ENCODE measurements at regions not wholly inside any gene's neighbourhood (a gene's known extent, or its start where the extent isn't known, plus 50 kb on each side); places are given as distances from the start of the nearest gene placed in this dataset.

GRCh38 chrX:9335251-9335650 is 129.6 kb upstream of the TBL1X start:
- H3K9ac ChIP-seq: no peak overlapping the region
- H3K9me3 ChIP-seq (ENCODE audit: low read depth): no peaks in the 10 kb centered on the region
- no peaks in the 10 kb centered on the region for H3K36me3 ChIP-seq (ENCODE audit: low read depth)
- H3K27me3 ChIP-seq (replicated peaks; ENCODE audit: insufficient read depth): no peaks in the 10 kb centered on the region
- in situ Hi-C loops (cut with MboI): no loop called here
- H3K27ac ChIP-seq: no peak overlapping the region
- H2AFZ ChIP-seq: no peak overlapping the region
- no peak overlapping the region for H3K4me2 ChIP-seq (ENCODE audit: unreplicated experiment)
- no peaks in the 10 kb centered on the region for H3K79me2 ChIP-seq (ENCODE audit: insufficient read depth)
- WGBS, 2 experiments (ENCODE audit: low coverage in 1 of 2, low lambda C conversion rate in 2 of 2, missing lambda C conversion rate in 2 of 2): 81% methylated on average over 6 of the region's 6 CpGs
- no peak overlapping the region for H3K4me3 ChIP-seq
- no peaks in the 10 kb centered on the region; the same call in 1 of the 2 replicates for H3F3A ChIP-seq (ENCODE audit: insufficient read depth)
- no peaks in the 10 kb centered on the region for H3K4me1 ChIP-seq (ENCODE audit: insufficient read depth)
- TF ChIP-seq EZH2phosphoT487 (IDR thresholded peaks at IDR 0.05; ENCODE audit: insufficient read depth, low read depth) (no peak), EZH2 (IDR thresholded peaks at IDR 0.05; ENCODE audit: insufficient read depth, poor library complexity, severe bottlenecking) (no peak)
- H3K9me2 ChIP-seq (ENCODE audit: insufficient read depth): no peaks in the 10 kb centered on the region
- H4K20me1 ChIP-seq (ENCODE audit: insufficient read depth): no peaks in the 10 kb centered on the region
- no peak for DNase-seq

GRCh38 chrX:9336456-9336855 is 128.4 kb upstream of the TBL1X start:
- H3F3A ChIP-seq (ENCODE audit: insufficient read depth): peaks cover 7% of the 10 kb centered on the region
- no peaks in the 10 kb centered on the region for H3K36me3 ChIP-seq (ENCODE audit: low read depth)
- H4K20me1 ChIP-seq (ENCODE audit: insufficient read depth): no peaks in the 10 kb centered on the region
- TF ChIP-seq EZH2phosphoT487 (IDR thresholded peaks at IDR 0.05; ENCODE audit: insufficient read depth, low read depth): no peak
- DNase-seq: no peak
- H3K9ac ChIP-seq: no peak overlapping the region
- H3K4me2 ChIP-seq (ENCODE audit: unreplicated experiment): no peak overlapping the region
- no peak overlapping the region for H3K27ac ChIP-seq
- in situ Hi-C loops (cut with MboI): no loop called here
- H3K9me3 ChIP-seq (ENCODE audit: low read depth): no peaks in the 10 kb centered on the region
- H3K79me2 ChIP-seq (ENCODE audit: insufficient read depth): no peaks in the 10 kb centered on the region
- WGBS, 2 experiments (ENCODE audit: low coverage in 1 of 2, low lambda C conversion rate in 2 of 2, missing lambda C conversion rate in 2 of 2): 79 to 80% methylated on average over 7 to 8 of the region's 8 CpGs
- H3K9me2 ChIP-seq (ENCODE audit: insufficient read depth): no peaks in the 10 kb centered on the region
- H3K4me3 ChIP-seq: no peak overlapping the region
- no peak overlapping the region for H2AFZ ChIP-seq
- H3K4me1 ChIP-seq (ENCODE audit: insufficient read depth): peaks cover 10% of the 10 kb centered on the region; the same call in 1 of the 2 replicates
- no peaks in the 10 kb centered on the region for H3K27me3 ChIP-seq (replicated peaks; ENCODE audit: insufficient read depth)

- Histone ChIP-seq H3K27me3 (replicated peaks; ENCODE audit: insufficient read depth) (no peaks in the 10 kb centered on the region), H3K27ac (no peak overlapping the region), H3K4me1 (ENCODE audit: insufficient read depth) (peaks cover 10% of the 10 kb centered on the region; the same call in 1 of the 2 replicates), H2AFZ (no peak overlapping the region), H3K36me3 (ENCODE audit: low read depth) (no peaks in the 10 kb centered on the region), H4K20me1 (ENCODE audit: insufficient read depth) (no peaks in the 10 kb centered on the region), H3K9me3 (ENCODE audit: low read depth) (no peaks in the 10 kb centered on the region), H3K9me2 (ENCODE audit: insufficient read depth) (no peaks in the 10 kb centered on the region), H3K4me3 (no peak overlapping the region), H3K9ac (no peak overlapping the region), H3F3A (ENCODE audit: insufficient read depth) (peaks cover 8% of the 10 kb centered on the region), H3K79me2 (ENCODE audit: insufficient read depth) (no peaks in the 10 kb centered on the region), H3K4me2 (ENCODE audit: unreplicated experiment) (no peak overlapping the region)
- DNase-seq: peak; percentile 76
- WGBS, 2 experiments (ENCODE audit: low coverage in 1 of 2, low lambda C conversion rate in 2 of 2, missing lambda C conversion rate in 2 of 2): 18 to 23% methylated on average over 5 of the region's 5 CpGs
- no peak for TF ChIP-seq EZH2phosphoT487 (IDR thresholded peaks at IDR 0.05; ENCODE audit: insufficient read depth, low read depth)
- no peak for TF ChIP-seq EZH2 (IDR thresholded peaks at IDR 0.05; ENCODE audit: insufficient read depth, poor library complexity, severe bottlenecking)
- in situ Hi-C loops (cut with MboI): no loop called here
Measured at GRCh38 chrX:9337046-9337445, 127.8 kb upstream of the TBL1X start.

- no peak for DNase-seq
- Histone ChIP-seq H3K27ac (no peak overlapping the region), H3K79me2 (ENCODE audit: insufficient read depth) (no peaks in the 10 kb centered on the region), H3K27me3 (replicated peaks; ENCODE audit: insufficient read depth) (no peaks in the 10 kb centered on the region), H3K4me3 (no peak overlapping the region), H3K36me3 (ENCODE audit: low read depth) (no peaks in the 10 kb centered on the region), H3F3A (ENCODE audit: insufficient read depth) (peaks cover 8% of the 10 kb centered on the region), H3K9ac (no peak overlapping the region), H2AFZ (no peak overlapping the region), H4K20me1 (ENCODE audit: insufficient read depth) (no peaks in the 10 kb centered on the region), H3K4me2 (ENCODE audit: unreplicated experiment) (no peak overlapping the region), H3K9me3 (ENCODE audit: low read depth) (no peaks in the 10 kb centered on the region), H3K9me2 (ENCODE audit: insufficient read depth) (no peaks in the 10 kb centered on the region), H3K4me1 (ENCODE audit: insufficient read depth) (peaks cover 10% of the 10 kb centered on the region; the same call in 1 of the 2 replicates)
- in situ Hi-C loops (cut with MboI): no loop called here
- TF ChIP-seq EZH2 (IDR thresholded peaks at IDR 0.05; ENCODE audit: insufficient read depth, poor library complexity, severe bottlenecking) (no peak), EZH2phosphoT487 (IDR thresholded peaks at IDR 0.05; ENCODE audit: insufficient read depth, low read depth) (no peak)
- WGBS, 2 experiments (ENCODE audit: low coverage in 1 of 2, low lambda C conversion rate in 2 of 2, missing lambda C conversion rate in 2 of 2): 98 to 100% methylated on average over 9 to 10 of the region's 10 CpGs
Measured at GRCh38 chrX:9338986-9339385, 125.9 kb upstream of the TBL1X start.

Measured in GM23248 (cell line).